Natural killer cell (primary cell): ENCODE measurements at regions not wholly inside any gene's neighbourhood (a gene's known extent, or its start where the extent isn't known, plus 50 kb on each side); places are given as distances from the start of the nearest gene placed in this dataset.

Experiments
- ATAC-seq, 3 donors: fragments of 150-1000 bp in 2 of 3; fragments of 200-7000 bp in 1 of 3; cut with Tn5 transposase; 1 replicate in 1 of 3; 2 replicates in 2 of 3; pipeline ENCODE4 v1.10.0; 2021; ENCODE audit warnings: mild to moderate bottlenecking in 2 of 3, moderate library complexity in 2 of 3
- DNase-seq, 2 donors: peaks; one replicate each; pipeline versions ENCODE4 v3.0.0 to v3.0.0-alpha.2; 2013 to 2021; ENCODE audit warnings: mixed read lengths in 1 of 2
- H3K27ac ChIP-seq: one replicate; pipeline ENCODE4 v1.5.1; 2013; ENCODE audit warnings: mild to moderate bottlenecking, low read length
- H3K27me3 ChIP-seq: one replicate; pipeline ENCODE4 v1.6.1; 2013; ENCODE audit warnings: low read length; ENCODE audit not compliant: control insufficient read depth, insufficient read depth
- H3K36me3 ChIP-seq: one replicate; pipeline ENCODE4 v1.6.1; 2013; ENCODE audit warnings: low read length; ENCODE audit not compliant: control insufficient read depth, insufficient read depth
- H3K4me1 ChIP-seq: one replicate; pipeline ENCODE4 v1.6.1; 2013; ENCODE audit warnings: low read length; ENCODE audit not compliant: control insufficient read depth, insufficient read depth
- H3K4me3 ChIP-seq: one replicate; pipeline ENCODE4 v1.5.1; 2013; ENCODE audit warnings: low read length
- H3K9me3 ChIP-seq: one replicate; pipeline ENCODE4 v1.6.1; 2013; ENCODE audit warnings: low read length; ENCODE audit not compliant: control insufficient read depth, insufficient read depth
- H3K27ac Mint-ChIP-seq, 2 donors: one replicate each; pipeline ENCODE4 v1.8.0; 2022; ENCODE audit warnings: mild to moderate bottlenecking in 2 of 2, mixed read lengths in 2 of 2, moderate library complexity in 1 of 2
- H3K27me3 Mint-ChIP-seq, 2 donors: one replicate each; pipeline ENCODE4 v1.8.0; 2022; ENCODE audit warnings: low read depth in 2 of 2, mixed read lengths in 2 of 2
- H3K36me3 Mint-ChIP-seq: one replicate; pipeline ENCODE4 v1.8.0; 2022; ENCODE audit warnings: mixed read lengths
- H3K4me1 Mint-ChIP-seq, 2 donors: one replicate each; pipeline ENCODE4 v1.8.0; 2022; ENCODE audit warnings: mixed read lengths in 2 of 2
- H3K4me3 Mint-ChIP-seq: one replicate; pipeline ENCODE4 v1.8.0; 2022; ENCODE audit warnings: mild to moderate bottlenecking, moderate library complexity, mixed read lengths
- H3K9me3 Mint-ChIP-seq, 2 donors: one replicate each; pipeline ENCODE4 v1.8.0; 2022; ENCODE audit warnings: mixed read lengths in 2 of 2
- WGBS: methylation state at CpG from one replicate; pipeline ENCODE4 v1.1.7; 2013; ENCODE audit warnings: missing lambda C conversion rate; ENCODE audit not compliant: insufficient coverage; 5-methylcytosine and 5-hydroxymethylcytosine counted together
- intact Hi-C: fragments of 100-400 bp; cut with micrococcal nuclease; formaldehyde crosslinking; loops from one replicate; pipeline ENCODE4 v1.14.2; 2022
- TF ChIP-seq, protein P1 (sequence below): fragments of 200-600 bp; IDR thresholded peaks from one replicate; pipeline ENCODE4 v1.8.0; 2022; ENCODE audit warnings: antibody characterized with exemption

DNA sequence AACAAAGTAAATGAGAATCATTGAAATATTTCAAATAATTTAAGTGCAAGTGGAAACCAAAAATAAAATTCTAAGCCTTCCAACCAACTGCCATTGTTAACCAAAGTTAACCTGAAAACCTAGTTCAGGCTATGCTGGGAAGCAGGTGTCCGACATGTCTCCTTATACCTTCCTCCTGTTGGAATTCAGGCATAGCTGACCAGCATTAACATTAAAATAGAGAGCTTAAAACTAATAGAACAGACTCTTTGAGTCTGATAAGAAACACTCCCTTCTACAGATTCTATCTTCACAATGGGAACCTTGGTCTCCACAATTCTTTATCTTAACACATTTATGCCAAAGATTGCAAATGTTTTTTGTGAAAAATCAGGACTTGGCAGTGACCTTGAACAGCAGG, 1004.9 kb upstream of the NRXN1 start:
- no peak overlapping the region for H3K4me3 ChIP-seq

DNA sequence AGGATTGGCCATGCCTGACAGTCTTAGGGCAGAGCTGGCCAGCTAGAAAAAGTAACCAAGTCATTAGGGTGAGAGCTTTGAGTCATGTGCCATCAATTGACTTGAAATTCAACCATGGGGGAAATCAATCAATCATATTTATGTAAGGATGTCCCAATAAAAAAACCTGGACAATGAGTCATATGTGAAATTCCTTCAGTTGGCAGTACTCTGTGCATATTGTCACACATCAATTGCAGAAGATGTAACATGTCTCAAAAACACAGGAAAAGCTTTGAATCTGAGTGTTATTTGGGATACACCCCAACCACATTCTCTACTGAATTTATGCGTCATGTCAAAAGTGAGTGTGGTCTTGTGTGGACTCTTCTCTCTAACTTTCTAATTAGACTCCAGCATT, 1004.1 kb upstream of the NRXN1 start:
- TF ChIP-seq, protein P1, sequence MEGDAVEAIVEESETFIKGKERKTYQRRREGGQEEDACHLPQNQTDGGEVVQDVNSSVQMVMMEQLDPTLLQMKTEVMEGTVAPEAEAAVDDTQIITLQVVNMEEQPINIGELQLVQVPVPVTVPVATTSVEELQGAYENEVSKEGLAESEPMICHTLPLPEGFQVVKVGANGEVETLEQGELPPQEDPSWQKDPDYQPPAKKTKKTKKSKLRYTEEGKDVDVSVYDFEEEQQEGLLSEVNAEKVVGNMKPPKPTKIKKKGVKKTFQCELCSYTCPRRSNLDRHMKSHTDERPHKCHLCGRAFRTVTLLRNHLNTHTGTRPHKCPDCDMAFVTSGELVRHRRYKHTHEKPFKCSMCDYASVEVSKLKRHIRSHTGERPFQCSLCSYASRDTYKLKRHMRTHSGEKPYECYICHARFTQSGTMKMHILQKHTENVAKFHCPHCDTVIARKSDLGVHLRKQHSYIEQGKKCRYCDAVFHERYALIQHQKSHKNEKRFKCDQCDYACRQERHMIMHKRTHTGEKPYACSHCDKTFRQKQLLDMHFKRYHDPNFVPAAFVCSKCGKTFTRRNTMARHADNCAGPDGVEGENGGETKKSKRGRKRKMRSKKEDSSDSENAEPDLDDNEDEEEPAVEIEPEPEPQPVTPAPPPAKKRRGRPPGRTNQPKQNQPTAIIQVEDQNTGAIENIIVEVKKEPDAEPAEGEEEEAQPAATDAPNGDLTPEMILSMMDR, result no peak
- H3K4me3 ChIP-seq, result no peak overlapping the region
- no peaks in the 10 kb centered on the region for H3K36me3 ChIP-seq
- no peaks in the 10 kb centered on the region for H3K9me3 ChIP-seq
- H3K4me1 Mint-ChIP-seq, result no peaks in the 10 kb centered on the region
- no peak overlapping the region for H3K4me3 Mint-ChIP-seq
- DNase-seq (no peak), ATAC-seq (no peak)
- H3K4me1 ChIP-seq, result no peaks in the 10 kb centered on the region
- intact Hi-C loops, result no loop called here
- H3K27me3 Mint-ChIP-seq, result no peaks in the 10 kb centered on the region
- WGBS, result no CpG with 5 or more reads among the region's 1 CpG
- H3K9me3 Mint-ChIP-seq, result peaks cover 10 to 11% of the 10 kb centered on the region in 2 donors
- H3K27ac ChIP-seq, result no peak overlapping the region
- H3K36me3 Mint-ChIP-seq, result no peaks in the 10 kb centered on the region
- H3K27ac Mint-ChIP-seq, result no peak overlapping the region
- no peaks in the 10 kb centered on the region for H3K27me3 ChIP-seq

More for the DNA sequence above, 1004.9 kb upstream of the NRXN1 start:
- TF ChIP-seq, protein P1, result no peak
- no peak overlapping the region for H3K27ac ChIP-seq
- peaks cover 8 to 9% of the 10 kb centered on the region in 2 donors for H3K9me3 Mint-ChIP-seq
- no peak for ATAC-seq
- H3K27me3 Mint-ChIP-seq, result no peaks in the 10 kb centered on the region
- no peaks in the 10 kb centered on the region for H3K27me3 ChIP-seq
- H3K4me1 Mint-ChIP-seq, result no peaks in the 10 kb centered on the region
- H3K36me3 Mint-ChIP-seq, result no peaks in the 10 kb centered on the region
- DNase-seq, result no peak
- H3K4me3 Mint-ChIP-seq, result no peak overlapping the region
- H3K36me3 ChIP-seq, result no peaks in the 10 kb centered on the region
- no peaks in the 10 kb centered on the region for H3K4me1 ChIP-seq
- intact Hi-C loops, result no loop called here
- 88% methylated on average over 1 of the region's 1 CpG for WGBS
- no peak overlapping the region for H3K27ac Mint-ChIP-seq
- H3K9me3 ChIP-seq, result no peaks in the 10 kb centered on the region

DNA sequence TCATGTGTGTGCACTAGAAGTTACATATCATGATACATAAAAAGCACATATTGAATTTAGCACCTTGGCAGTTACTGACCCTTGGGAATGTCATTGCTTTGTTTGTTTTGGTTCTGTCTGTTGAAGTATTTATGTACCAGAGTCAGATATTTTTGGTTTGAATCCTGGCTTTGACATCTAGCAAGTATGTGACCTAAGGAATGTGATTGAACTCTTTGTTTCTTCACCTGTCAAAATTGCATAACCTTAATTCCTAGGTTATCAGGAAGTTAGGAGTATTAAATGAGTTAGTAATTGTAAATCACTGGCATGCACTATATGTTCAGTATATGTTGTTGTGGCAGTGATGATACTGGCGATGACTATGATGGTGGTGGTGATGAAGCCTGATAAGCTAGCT, 1003.5 kb upstream of the NRXN1 start:
- no peak for ATAC-seq
- no peak for DNase-seq
- H3K4me1 ChIP-seq, result no peaks in the 10 kb centered on the region
- no peaks in the 10 kb centered on the region for H3K27me3 Mint-ChIP-seq
- TF ChIP-seq, protein P1, result no peak
- H3K27me3 ChIP-seq, result no peaks in the 10 kb centered on the region
- intact Hi-C loops, result no loop called here
- no peak overlapping the region for H3K27ac ChIP-seq
- peaks cover 10 to 11% of the 10 kb centered on the region in 2 donors for H3K9me3 Mint-ChIP-seq
- no peak overlapping the region for H3K4me3 ChIP-seq
- H3K9me3 ChIP-seq, result no peaks in the 10 kb centered on the region
- H3K4me3 Mint-ChIP-seq, result no peak overlapping the region
- no peaks in the 10 kb centered on the region for H3K36me3 ChIP-seq
- H3K4me1 Mint-ChIP-seq, result no peaks in the 10 kb centered on the region
- 100% methylated on average over 1 of the region's 1 CpG for WGBS
- no peak overlapping the region for H3K27ac Mint-ChIP-seq
- no peaks in the 10 kb centered on the region for H3K36me3 Mint-ChIP-seq

DNA sequence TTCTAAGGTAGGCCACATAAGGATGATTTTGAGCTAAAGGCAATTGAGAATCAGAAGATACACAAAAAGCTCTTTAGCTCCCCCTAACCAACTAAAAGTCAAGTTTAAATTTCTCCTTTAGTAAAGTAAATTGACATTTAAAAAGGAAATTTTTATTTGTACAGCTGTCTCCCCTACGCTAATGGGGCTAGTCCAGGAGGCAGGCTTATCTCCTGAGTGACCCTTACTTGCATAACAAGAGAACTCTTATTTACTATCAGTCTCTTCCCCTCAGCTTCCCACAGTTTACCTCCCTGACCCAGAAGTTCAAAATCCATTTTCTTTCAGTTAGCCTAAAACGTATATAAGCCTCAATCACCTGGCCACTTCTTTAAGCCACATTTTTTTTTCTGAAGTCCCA, 1002.8 kb upstream of the NRXN1 start:
- Histone ChIP-seq H3K36me3 (no peaks in the 10 kb centered on the region), H3K9me3 (no peaks in the 10 kb centered on the region), H3K4me1 (no peaks in the 10 kb centered on the region), H3K27ac (no peak overlapping the region), H3K27me3 (no peaks in the 10 kb centered on the region), H3K4me3 (no peak overlapping the region)
- no peak overlapping the region for H3K4me3 Mint-ChIP-seq
- WGBS, result 77% methylated on average over 1 of the region's 2 CpGs
- H3K4me1 Mint-ChIP-seq, result no peaks in the 10 kb centered on the region
- TF ChIP-seq, protein P1, result no peak
- no peak overlapping the region for H3K27ac Mint-ChIP-seq
- H3K27me3 Mint-ChIP-seq, result no peaks in the 10 kb centered on the region
- DNase-seq (no peak), ATAC-seq (no peak)
- H3K36me3 Mint-ChIP-seq, result no peaks in the 10 kb centered on the region
- H3K9me3 Mint-ChIP-seq, result peaks cover 10 to 11% of the 10 kb centered on the region in 2 donors
- intact Hi-C loops, result no loop called here
